SK-N-MC (cell line): ENCODE measurements at regions not wholly inside any gene's neighbourhood (a gene's known extent, or its start where the extent isn't known, plus 50 kb on each side); places are given as distances from the start of the nearest gene placed in this dataset.

Experiments
- EZH2 ChIP-seq: fragments of 200-600 bp; sonication (generic); IDR thresholded peaks from one replicate; pipeline ENCODE4 v1.6.1; 2017; ENCODE audit warnings: antibody characterized with exemption
- FOXP2 ChIP-seq: optimal IDR thresholded peaks from 2 replicates; pipeline ENCODE3; 2011; ENCODE audit warnings: mild to moderate bottlenecking, moderate library complexity; ENCODE audit not compliant: insufficient read depth; ENCODE audit errors: extremely low read length, control extremely low read depth
- POLR2AphosphoS5 ChIP-seq: IDR thresholded peaks from 2 replicates; pipeline ENCODE4 v1.6.1; 2012; ENCODE audit warnings: mild to moderate bottlenecking, low read depth, low read length, borderline replicate concordance

DNA sequence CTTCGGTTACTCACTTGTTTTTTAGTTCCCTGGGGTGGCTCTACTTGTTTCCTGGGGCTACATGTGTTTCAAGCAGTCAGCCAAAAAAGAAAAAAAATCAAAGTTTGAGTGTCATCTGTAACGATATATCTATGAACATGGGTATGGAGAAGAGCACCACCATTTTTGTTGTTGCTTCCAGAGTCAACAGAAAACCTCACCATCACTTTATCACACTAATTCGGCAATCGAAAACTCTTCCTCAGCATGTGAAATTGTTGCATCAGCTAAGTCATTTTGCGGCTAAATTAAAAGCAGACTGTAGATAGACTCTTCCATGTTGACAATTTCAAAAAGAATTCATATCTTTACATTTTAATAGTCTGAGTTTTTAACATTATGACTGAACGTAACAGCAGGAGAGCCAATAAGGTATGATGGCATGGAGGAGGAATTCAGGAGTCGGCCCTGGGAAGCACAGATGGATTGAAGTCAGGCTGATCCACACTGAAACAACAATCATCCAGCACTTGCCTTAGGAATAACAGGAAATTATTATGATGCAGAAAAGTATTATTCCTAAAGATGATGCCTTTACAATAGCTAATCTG lies 455.7 kb upstream of the KLF6 start:
- TF ChIP-seq EZH2: no peak
- no peak for TF ChIP-seq POLR2AphosphoS5
- no peak for TF ChIP-seq FOXP2
